Endothelial cell (in vitro differentiated cells): ENCODE measurements at regions not wholly inside any gene's neighbourhood (a gene's known extent, or its start where the extent isn't known, plus 50 kb on each side); places are given as distances from the start of the nearest gene placed in this dataset.

ENCODE experiments used
- DNase-seq: peaks from one replicate; pipeline ENCODE4 v3.0.0; 2021; ENCODE audit warnings: low spot score
- H3K27ac Mint-ChIP-seq: one replicate; pipeline ENCODE4 v1.8.0; 2021; ENCODE audit warnings: mixed read lengths, inconsistent platforms; ENCODE audit not compliant: unreplicated experiment
- H3K27me3 Mint-ChIP-seq: one replicate; pipeline ENCODE4 v1.8.0; 2021; ENCODE audit warnings: mild to moderate bottlenecking, moderate library complexity, mixed read lengths, inconsistent platforms; ENCODE audit not compliant: unreplicated experiment
- H3K36me3 Mint-ChIP-seq: one replicate; pipeline ENCODE4 v1.8.0; 2021; ENCODE audit warnings: mild to moderate bottlenecking, low read depth, mixed read lengths, inconsistent platforms; ENCODE audit not compliant: unreplicated experiment
- H3K4me1 Mint-ChIP-seq: one replicate; pipeline ENCODE4 v1.8.0; 2021; ENCODE audit warnings: mild to moderate bottlenecking, mixed read lengths, inconsistent platforms; ENCODE audit not compliant: unreplicated experiment
- H3K4me3 Mint-ChIP-seq: one replicate; pipeline ENCODE4 v1.8.0; 2021; ENCODE audit warnings: mild to moderate bottlenecking, mixed read lengths, inconsistent platforms; ENCODE audit not compliant: unreplicated experiment
- H3K9me3 Mint-ChIP-seq: one replicate; pipeline ENCODE4 v1.8.0; 2021; ENCODE audit warnings: mixed read lengths, inconsistent platforms; ENCODE audit not compliant: unreplicated experiment
- TF ChIP-seq, protein P1 (sequence below): fragments of 200-600 bp; sonication (generic); IDR thresholded peaks from one replicate; pipeline ENCODE4 v1.5.0; 2021; ENCODE audit warnings: antibody characterized with exemption; ENCODE audit not compliant: unreplicated experiment

DNA sequence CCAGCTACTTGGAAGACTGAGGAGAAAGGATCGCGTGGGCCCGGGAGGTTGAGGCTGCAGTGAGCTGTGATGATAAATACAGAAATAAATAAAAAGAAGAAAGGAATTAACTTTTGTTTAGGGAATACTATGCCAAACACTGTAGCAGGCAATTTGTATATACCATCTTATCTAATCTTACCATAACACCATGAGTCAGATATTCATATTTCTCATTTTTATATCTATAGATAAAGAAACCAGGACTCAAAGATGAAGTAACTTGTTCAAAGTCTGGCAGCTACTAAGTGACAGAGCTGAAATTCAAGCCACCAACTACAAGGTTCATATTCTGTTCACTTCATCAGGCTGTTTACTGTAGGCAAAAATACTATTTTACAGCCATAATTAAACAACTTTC, 119.2 kb upstream of the SLC39A10 start:
- TF ChIP-seq, protein P1, sequence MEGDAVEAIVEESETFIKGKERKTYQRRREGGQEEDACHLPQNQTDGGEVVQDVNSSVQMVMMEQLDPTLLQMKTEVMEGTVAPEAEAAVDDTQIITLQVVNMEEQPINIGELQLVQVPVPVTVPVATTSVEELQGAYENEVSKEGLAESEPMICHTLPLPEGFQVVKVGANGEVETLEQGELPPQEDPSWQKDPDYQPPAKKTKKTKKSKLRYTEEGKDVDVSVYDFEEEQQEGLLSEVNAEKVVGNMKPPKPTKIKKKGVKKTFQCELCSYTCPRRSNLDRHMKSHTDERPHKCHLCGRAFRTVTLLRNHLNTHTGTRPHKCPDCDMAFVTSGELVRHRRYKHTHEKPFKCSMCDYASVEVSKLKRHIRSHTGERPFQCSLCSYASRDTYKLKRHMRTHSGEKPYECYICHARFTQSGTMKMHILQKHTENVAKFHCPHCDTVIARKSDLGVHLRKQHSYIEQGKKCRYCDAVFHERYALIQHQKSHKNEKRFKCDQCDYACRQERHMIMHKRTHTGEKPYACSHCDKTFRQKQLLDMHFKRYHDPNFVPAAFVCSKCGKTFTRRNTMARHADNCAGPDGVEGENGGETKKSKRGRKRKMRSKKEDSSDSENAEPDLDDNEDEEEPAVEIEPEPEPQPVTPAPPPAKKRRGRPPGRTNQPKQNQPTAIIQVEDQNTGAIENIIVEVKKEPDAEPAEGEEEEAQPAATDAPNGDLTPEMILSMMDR: no peak
- no peaks in the 10 kb centered on the region for H3K36me3 Mint-ChIP-seq
- no peak overlapping the region for H3K4me3 Mint-ChIP-seq
- no peaks in the 10 kb centered on the region for H3K4me1 Mint-ChIP-seq
- peaks cover 1% of the 10 kb centered on the region for H3K27me3 Mint-ChIP-seq
- no peaks in the 10 kb centered on the region for H3K9me3 Mint-ChIP-seq
- no peak overlapping the region for H3K27ac Mint-ChIP-seq
- DNase-seq: no peak

DNA sequence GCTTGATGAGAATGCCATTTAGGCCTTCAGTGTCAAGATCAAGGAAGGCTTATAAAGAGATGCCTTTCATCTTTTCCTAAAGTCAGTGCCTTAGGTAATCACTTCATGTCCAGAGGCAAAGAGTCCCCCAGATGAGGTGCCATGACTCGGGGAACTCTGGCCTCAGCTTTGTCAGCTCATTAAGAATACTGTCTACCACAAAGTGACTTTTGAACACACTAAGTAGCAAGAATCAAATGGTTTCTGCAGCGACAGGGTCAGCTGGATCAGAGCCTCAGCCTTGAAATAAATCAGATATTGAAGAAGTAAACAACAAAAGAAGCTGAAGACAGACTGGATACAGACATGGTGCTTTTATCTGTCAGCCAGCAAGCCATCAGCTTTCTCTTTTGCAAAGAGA, 120.1 kb upstream of the SLC39A10 start:
- Mint-ChIP-seq H3K4me1 (no peaks in the 10 kb centered on the region), H3K27me3 (peaks cover 1% of the 10 kb centered on the region), H3K9me3 (no peaks in the 10 kb centered on the region), H3K4me3 (no peak overlapping the region), H3K27ac (no peak overlapping the region), H3K36me3 (no peaks in the 10 kb centered on the region)
- TF ChIP-seq, protein P1: no peak
- no peak for DNase-seq

DNA sequence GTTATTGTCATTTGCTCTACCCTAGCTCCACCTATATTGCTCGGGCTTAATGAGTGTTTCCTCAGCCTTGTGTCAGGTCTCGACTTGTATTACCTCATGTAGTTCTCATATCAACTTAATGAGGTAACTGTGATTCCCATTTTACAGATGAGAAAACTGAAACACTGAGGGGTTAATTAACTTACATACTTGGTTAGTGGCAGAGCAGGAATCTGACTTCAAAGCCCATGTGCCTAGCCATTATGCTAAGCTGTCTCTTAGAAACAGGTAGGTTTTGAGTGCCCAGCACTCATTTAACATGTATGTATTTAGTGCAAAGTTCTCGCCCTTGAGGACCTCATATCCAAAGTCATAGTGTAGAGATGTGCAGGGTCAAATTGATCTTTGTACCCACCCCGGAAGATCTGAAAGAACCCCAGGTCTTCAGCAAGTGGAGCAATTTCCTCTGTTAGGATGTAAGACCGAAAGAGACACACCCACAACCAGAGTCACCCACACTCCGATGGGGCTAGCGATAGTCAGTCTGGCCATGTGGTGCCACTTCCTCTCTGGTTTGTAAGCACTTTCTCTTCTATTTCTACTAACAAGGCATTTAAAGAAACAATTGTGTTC, 121.0 kb upstream of the SLC39A10 start:
- Mint-ChIP-seq H3K27me3 (peaks cover 1% of the 10 kb centered on the region), H3K36me3 (no peaks in the 10 kb centered on the region), H3K4me1 (no peaks in the 10 kb centered on the region), H3K9me3 (no peaks in the 10 kb centered on the region), H3K4me3 (no peak overlapping the region), H3K27ac (no peak overlapping the region)
- DNase-seq: no peak
- TF ChIP-seq, protein P1: no peak

DNA sequence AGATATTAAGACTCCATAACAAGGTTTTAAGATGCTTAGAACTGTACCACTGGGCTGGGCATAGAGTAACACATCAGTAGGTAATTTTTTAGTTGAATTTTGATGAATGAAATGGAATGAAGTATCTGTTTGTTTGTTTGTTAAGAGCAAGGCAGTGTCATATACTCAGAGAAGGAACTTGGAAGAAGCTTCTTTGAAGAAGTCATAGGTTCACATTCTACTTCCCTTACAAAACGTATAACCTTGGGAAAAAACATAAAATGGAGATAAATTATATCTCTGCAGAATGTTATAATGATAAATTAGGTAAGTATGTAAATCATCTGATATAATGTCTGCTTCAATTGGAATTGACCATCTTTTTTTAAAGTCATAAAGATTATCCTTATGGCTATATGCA, 122.1 kb upstream of the SLC39A10 start:
- TF ChIP-seq, protein P1: no peak
- no peak for DNase-seq
- no peak overlapping the region for H3K27ac Mint-ChIP-seq
- H3K4me3 Mint-ChIP-seq: no peak overlapping the region
- no peaks in the 10 kb centered on the region for H3K36me3 Mint-ChIP-seq
- H3K27me3 Mint-ChIP-seq: peaks cover 1% of the 10 kb centered on the region
- H3K4me1 Mint-ChIP-seq: no peaks in the 10 kb centered on the region
- H3K9me3 Mint-ChIP-seq: no peaks in the 10 kb centered on the region

DNA sequence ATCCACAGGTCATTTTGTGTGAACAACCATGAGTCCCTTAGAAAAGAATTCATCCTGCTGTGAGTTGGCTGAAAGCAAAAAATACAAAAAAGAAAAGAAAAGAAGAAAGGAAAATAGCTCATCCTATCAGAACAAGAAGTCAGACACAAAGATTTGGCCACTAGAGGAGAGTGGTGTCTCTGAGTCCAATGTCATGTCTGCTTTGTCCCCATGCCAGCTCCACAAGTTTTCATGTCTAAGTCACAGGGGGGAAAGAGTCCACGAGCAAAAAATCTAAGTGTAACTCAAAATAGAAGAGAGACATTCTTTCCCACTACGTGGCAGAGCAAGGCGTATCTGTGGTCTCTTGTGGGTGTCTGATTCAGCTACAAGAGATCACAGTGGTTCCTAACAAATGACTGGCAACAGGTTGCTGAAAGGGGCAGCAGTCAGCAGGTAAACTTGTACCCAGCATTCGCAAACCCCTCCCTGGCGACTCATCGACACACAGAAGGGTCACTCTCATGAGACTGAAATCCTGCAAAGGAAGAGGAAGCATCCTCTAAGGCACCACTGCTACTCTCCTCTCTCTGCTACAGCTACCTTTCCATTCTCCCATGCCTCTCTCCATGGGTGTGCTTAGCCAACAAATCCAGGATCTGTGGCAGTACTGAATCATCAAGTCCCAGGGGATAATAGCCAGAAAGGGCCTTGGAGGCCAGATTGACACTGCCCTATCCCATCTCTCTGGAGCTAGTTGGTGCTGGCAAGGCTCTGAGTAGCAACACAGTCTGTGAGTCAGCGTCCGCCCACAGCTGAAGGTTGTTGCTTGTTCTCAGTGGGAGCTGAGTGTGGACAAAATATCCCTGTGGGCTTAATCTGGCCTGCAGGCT, 123.0 kb upstream of the SLC39A10 start:
- H3K27me3 Mint-ChIP-seq: peaks cover 1% of the 10 kb centered on the region
- no peak overlapping the region for H3K4me3 Mint-ChIP-seq
- H3K9me3 Mint-ChIP-seq: no peaks in the 10 kb centered on the region
- TF ChIP-seq, protein P1: no peak
- H3K36me3 Mint-ChIP-seq: no peaks in the 10 kb centered on the region
- H3K27ac Mint-ChIP-seq: no peak overlapping the region
- no peaks in the 10 kb centered on the region for H3K4me1 Mint-ChIP-seq
- no peak for DNase-seq
